HS-27A (cell line): ENCODE measurements at regions not wholly inside any gene's neighbourhood (a gene's known extent, or its start where the extent isn't known, plus 50 kb on each side); places are given as distances from the start of the nearest gene placed in this dataset.

Source experiments
- DNase-seq: peaks from one replicate; pipeline ENCODE4 v3.0.0-alpha.2; 2012; ENCODE audit warnings: low read depth, missing footprints

DNA sequence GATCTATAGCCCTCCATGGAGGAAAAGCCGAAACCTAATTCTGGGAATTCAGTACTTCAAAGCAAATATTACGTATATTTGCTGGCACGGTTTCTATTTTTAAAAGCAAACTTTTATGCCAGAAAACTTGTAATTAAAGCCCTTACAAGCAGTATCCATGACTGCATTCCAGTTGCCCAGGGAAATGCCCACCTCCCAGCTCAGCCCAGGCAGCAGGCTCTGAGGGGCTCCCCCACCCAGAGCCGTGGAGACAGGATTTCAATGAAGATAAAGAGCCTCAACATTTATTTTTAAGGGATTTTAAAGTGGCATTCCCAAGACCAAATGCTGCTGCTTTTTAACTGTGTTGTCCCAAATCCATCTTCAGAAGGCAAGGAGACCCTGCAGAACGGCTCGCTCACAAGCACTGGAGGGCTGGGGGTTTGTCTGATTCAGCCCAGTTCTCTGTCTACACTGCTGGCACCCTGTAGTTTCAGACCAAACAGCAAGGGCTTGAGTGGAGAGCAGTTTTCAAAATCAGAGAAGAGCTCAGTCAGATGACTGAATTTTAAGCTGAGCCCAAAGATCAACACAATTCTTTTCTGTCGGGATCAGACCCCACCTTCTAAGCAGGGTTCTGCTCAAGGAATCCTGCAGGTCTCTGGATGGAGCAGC lies 105.1 kb downstream of the KCNF1 start:
- DNase-seq, result no peak

- DNase-seq, result no peak
These were observed 106.2 kb downstream of the KCNF1 start for GRCh38 chr2:11017921-11018320.

GRCh38 chr2:11018651-11019185 lies 107.0 kb downstream of the KCNF1 start:
- no peak for DNase-seq

DNA sequence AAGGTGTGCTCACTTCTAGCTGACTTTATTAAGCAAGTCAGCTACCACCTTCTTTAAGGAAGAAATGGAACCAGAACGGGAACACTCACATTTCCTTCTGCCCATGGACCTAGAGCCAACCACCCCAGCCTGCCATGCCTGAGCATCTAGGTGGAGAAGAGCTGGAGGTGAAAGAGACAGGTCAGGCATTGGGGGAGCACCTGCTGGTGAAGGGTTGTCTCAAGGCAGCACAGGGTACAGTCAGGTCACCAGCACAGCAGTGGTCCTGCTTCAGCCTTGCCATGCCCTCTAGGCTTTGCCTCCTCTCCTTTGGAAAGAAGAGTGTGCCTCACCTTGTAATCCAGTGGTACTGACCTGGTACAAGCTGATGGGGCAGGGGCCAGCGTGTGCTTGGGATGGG lies 107.9 kb downstream of the KCNF1 start:
- DNase-seq, result no peak

GRCh38 chr2:11022064-11022463 lies 110.3 kb downstream of the KCNF1 start:
- no peak for DNase-seq

DNA sequence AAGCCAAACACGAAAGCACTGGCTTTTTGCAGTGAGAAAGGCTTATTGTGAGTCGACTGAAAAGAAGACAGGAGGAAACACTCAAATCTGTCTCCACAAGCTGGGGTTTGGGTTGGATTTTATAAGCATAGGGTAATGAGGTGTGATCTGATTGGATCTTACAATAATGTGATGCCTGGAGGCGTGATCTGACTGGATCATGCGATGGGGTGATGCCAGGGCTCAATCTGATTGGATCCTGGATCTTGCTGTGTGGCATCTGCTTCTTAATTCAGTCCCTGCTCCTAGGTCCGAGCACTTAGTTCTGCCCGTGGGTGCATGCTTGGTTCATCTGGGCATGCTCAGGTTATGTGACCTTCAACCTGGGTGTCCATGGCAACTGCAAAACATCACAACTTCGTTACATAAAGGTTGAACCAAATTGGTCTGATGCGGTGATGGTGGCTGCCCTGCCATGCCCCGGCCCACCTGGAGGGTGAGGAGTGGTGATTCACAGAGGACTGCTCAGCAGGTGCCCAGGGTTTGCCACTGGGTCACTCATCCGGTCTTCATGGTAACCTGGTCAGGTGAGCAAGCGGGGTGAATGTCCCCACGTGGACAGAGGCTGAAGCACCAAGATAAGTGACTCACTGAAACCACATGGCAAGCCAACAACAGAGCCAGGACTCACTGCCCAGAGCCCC lies 111.0 kb downstream of the KCNF1 start:
- no peak for DNase-seq

- no peak for DNase-seq
These were observed 111.9 kb downstream of the KCNF1 start for GRCh38 chr2:11023326-11024258.

GRCh38 chr2:11024259-11024645 lies 112.5 kb downstream of the KCNF1 start:
- DNase-seq, result no peak

- DNase-seq, result no peak
These were observed 113.0 kb downstream of the KCNF1 start for GRCh38 chr2:11024687-11025086.

DNA sequence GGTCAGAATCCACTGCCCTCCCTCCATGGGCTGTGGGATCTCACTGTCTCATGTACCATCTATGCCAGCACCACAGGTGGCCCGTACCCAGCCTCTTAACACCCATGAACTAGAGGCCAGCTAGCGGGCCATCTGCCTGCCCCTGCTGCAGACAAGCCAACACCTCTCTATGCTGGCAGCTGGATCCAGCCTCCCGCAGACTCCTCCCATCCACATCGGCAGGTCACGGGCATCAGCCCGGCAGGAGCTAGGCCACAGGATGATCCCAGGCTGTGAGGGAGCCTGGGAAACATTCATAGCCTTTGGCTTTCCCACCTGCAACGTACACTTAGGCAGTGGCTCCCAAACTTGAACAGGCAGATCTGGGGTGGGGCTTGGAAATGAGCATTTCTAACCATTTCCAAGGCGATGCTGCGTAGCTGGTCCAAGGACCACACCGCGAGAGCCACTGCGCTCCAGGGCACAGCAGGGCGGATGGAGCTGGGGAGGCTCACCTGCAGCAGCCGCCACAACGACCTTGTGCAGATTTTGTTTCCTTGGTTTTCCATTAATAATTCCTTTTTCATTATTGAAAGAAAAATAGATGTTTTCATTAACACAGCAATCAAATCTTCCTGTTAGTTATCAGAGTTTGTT lies 114.7 kb downstream of the KCNF1 start:
- no peak for DNase-seq

GRCh38 chr2:11027195-11027594 lies 115.5 kb downstream of the KCNF1 start:
- no peak for DNase-seq

- no peak for DNase-seq
These were observed 116.7 kb downstream of the KCNF1 start for GRCh38 chr2:11028407-11028916.

DNA sequence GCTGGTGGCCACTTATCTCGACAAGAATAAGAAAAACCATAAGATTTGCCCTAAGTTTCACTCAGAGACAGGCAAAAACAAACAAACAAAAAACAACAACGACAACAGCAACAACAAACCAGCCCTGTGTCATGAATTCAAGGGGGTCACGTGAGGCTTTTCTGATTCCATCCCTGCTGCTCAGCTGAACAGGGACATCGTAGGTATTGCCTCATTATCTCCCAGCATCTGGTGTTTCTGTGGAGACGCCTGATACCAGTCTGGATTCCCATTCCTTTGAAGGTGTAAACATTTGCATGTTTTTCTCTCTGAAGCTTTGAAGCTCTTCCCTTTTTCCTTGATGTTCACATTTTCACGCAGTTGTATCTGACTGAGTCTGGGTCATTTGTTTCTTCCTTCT lies 117.4 kb downstream of the KCNF1 start:
- no peak for DNase-seq

GRCh38 chr2:11030036-11030435 lies 118.3 kb downstream of the KCNF1 start:
- DNase-seq, result no peak

- DNase-seq, result no peak
These were observed 119.2 kb downstream of the KCNF1 start for GRCh38 chr2:11030909-11031308.

DNA sequence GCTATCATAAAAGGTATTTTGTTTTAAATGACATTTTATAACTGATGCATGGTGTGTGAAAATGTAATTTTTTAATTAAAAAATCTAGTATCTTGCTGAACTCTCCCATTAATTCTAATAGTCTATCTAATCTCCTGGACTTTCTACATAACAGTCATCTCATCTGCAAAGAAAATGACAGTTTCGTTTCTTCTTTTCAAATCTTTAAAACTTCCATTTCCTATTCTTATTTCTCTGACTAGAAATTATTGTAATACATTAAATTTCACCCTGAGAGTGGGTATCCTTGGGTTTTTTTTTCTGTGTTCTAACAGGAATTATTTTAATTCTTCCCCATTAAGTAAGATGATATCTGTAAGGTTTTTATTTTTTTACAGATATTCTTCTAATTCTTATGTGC lies 120.1 kb downstream of the KCNF1 start:
- no peak for DNase-seq

GRCh38 chr2:11032396-11032795 lies 120.7 kb downstream of the KCNF1 start:
- no peak for DNase-seq

DNA sequence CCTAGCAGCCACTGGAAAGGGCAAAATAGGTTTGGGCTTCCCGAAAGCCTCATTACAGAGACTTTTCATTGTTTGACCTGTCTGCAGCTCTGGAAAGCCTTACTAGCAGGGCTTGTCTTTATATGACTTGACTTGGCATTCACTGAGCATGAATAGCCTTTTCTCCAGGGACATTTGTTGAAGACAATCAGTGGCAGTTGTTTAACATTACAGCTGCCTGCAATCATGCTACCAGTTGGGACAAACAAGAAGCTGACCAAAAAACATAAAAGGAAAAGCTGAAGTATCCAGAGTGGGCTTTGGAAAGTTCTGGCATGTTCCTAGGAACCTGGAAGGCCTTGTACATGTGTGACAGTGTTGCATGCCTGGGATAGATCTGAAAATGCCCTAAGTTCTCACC lies 121.4 kb downstream of the KCNF1 start:
- DNase-seq, result no peak

GRCh38 chr2:11038641-11039040 lies 116.6 kb upstream of the SLC66A3 start:
- DNase-seq, result no peak

- DNase-seq, result no peak
These were observed 114.3 kb upstream of the SLC66A3 start for GRCh38 chr2:11040992-11041391.

GRCh38 chr2:11042841-11043240 lies 112.4 kb upstream of the SLC66A3 start:
- DNase-seq, result no peak

- DNase-seq, result no peak
These were observed 112.0 kb upstream of the SLC66A3 start for GRCh38 chr2:11043245-11043644.
